ENCODE measurements at regions not wholly inside any gene's neighbourhood (a gene's known extent, or its start where the extent isn't known, plus 50 kb on each side); places are given as distances from the start of the nearest gene placed in this dataset.

- peak; percentile 46 for DNase-seq (ENCODE audit: low read depth)
- TF ChIP-seq, protein P1, sequence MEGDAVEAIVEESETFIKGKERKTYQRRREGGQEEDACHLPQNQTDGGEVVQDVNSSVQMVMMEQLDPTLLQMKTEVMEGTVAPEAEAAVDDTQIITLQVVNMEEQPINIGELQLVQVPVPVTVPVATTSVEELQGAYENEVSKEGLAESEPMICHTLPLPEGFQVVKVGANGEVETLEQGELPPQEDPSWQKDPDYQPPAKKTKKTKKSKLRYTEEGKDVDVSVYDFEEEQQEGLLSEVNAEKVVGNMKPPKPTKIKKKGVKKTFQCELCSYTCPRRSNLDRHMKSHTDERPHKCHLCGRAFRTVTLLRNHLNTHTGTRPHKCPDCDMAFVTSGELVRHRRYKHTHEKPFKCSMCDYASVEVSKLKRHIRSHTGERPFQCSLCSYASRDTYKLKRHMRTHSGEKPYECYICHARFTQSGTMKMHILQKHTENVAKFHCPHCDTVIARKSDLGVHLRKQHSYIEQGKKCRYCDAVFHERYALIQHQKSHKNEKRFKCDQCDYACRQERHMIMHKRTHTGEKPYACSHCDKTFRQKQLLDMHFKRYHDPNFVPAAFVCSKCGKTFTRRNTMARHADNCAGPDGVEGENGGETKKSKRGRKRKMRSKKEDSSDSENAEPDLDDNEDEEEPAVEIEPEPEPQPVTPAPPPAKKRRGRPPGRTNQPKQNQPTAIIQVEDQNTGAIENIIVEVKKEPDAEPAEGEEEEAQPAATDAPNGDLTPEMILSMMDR (conservative IDR thresholded peaks at IDR 0.05; ENCODE audit: low read depth, low read length), result no peak
- H3K4me3 ChIP-seq (ENCODE audit: low read depth, low read length), result no peak overlapping the region
Measured at GRCh38 chr2:191748059-191748461, 70.1 kb downstream of the NABP1 start.

- TF ChIP-seq, protein P1 (conservative IDR thresholded peaks at IDR 0.05; ENCODE audit: low read depth, low read length), result no peak
- H3K4me3 ChIP-seq (ENCODE audit: low read depth, low read length), result no peak overlapping the region
- DNase-seq (ENCODE audit: low read depth), result peak; percentile 55
Measured at GRCh38 chr2:191748528-191749180, 70.7 kb downstream of the NABP1 start.

DNA sequence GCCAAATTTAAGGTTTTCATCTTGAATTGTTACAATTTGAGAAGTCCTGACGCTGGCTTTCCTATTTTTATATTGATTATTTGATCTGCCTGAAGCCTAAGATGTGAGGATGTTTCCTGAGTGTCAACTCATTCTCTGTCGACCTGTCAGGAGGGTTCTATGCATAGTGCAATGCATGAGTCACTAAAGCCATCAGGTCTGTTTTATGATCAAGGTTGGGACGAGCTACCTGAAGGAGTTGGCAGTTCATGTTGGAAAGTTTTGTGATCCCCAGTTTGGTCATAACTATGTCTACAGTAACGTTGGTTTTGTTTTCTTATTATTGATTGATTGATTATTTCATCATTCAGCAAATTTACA is 71.2 kb downstream of the NABP1 start:
- no peak overlapping the region for H3K4me3 ChIP-seq (ENCODE audit: low read depth, low read length)
- DNase-seq (ENCODE audit: low read depth), result no peak
- TF ChIP-seq, protein P1 (conservative IDR thresholded peaks at IDR 0.05; ENCODE audit: low read depth, low read length), result no peak

- TF ChIP-seq, protein P1 (conservative IDR thresholded peaks at IDR 0.05; ENCODE audit: low read depth, low read length), result no peak
- no peak overlapping the region for H3K4me3 ChIP-seq (ENCODE audit: low read depth, low read length)
- no peak for DNase-seq (ENCODE audit: low read depth)
Measured at GRCh38 chr2:191754103-191754502, 76.2 kb downstream of the NABP1 start.

DNA sequence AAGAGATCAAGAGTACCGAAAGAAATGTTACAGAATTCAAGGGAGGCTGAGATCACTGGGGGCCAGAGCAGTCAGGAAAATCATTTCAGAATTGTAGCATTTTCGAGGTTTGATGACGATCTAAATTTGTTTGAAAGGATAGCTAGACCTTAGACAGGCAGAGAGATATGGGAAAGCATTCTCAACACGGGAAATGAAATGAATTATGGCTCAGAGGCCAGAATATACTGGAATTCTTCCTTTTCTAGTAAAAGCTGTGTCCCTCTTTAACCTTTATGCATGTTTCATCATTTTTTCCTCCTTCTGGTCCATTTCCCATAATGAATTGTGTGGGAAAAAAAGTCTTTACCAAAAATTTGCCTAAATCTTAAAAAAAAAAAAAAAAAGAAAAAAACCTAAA is 78.8 kb downstream of the NABP1 start:
- TF ChIP-seq, protein P1 (conservative IDR thresholded peaks at IDR 0.05; ENCODE audit: low read depth, low read length), result no peak
- H3K4me3 ChIP-seq (ENCODE audit: low read depth, low read length), result no peak overlapping the region
- DNase-seq (ENCODE audit: low read depth), result no peak

GRCh38 chr2:191757208-191757607 is 79.3 kb downstream of the NABP1 start:
- DNase-seq (ENCODE audit: low read depth), result no peak
- TF ChIP-seq, protein P1 (conservative IDR thresholded peaks at IDR 0.05; ENCODE audit: low read depth, low read length), result no peak

More at GRCh38 chr2:191757208-191757607, 79.3 kb downstream of the NABP1 start:
- H3K4me3 ChIP-seq (ENCODE audit: low read depth, low read length), result no peak overlapping the region

Measured in choroid plexus epithelial cell (primary cell).